ENCODE measurements at regions not wholly inside any gene's neighbourhood (a gene's known extent, or its start where the extent isn't known, plus 50 kb on each side); places are given as distances from the start of the nearest gene placed in this dataset.

- no peak for TF ChIP-seq CTCF (IDR thresholded peaks at IDR 0.05)
- TF ChIP-seq POLR2A (IDR thresholded peaks at IDR 0.05): no peak
These were observed 79.7 kb downstream of the BUD13 start for GRCh38 chr11:116693102-116693570.
